ENCODE measurements at regions not wholly inside any gene's neighbourhood (a gene's known extent, or its start where the extent isn't known, plus 50 kb on each side); places are given as distances from the start of the nearest gene placed in this dataset.

- no peaks in the 10 kb centered on the region for H3K27me3 Mint-ChIP-seq
- peaks cover 5% of the 10 kb centered on the region for H3K9me3 Mint-ChIP-seq
- POLR2A ChIA-PET = no interaction called here
- DNase-seq = no peak
- intact Hi-C loops (cut with micrococcal nuclease) = no loop called here
- H3K4me3 Mint-ChIP-seq = no peak overlapping the region
- no peak overlapping the region for H3K27ac Mint-ChIP-seq
- no peaks in the 10 kb centered on the region for H3K4me1 Mint-ChIP-seq (ENCODE audit: low read depth)
- no peaks in the 10 kb centered on the region for H3K36me3 Mint-ChIP-seq
- CTCF ChIA-PET = no interaction called here
Measured at GRCh38 chr17:34874478-34874877, 86.8 kb downstream of the CCT6B start.

GRCh38 chr17:34872640-34873039, 88.6 kb downstream of the CCT6B start:
- ChIA-PET POLR2A (no interaction called here), CTCF (interaction anchor here (0.6 kb wide), 1 partner anchor 235 kb away, joined by 3 read pairs; no protein-coding TSS in a partner anchor)
- peaks cover 16% of the 10 kb centered on the region for H3K9me3 Mint-ChIP-seq
- no peaks in the 10 kb centered on the region for H3K36me3 Mint-ChIP-seq
- no peak overlapping the region for H3K4me3 Mint-ChIP-seq
- H3K4me1 Mint-ChIP-seq (ENCODE audit: low read depth) = peaks cover 3% of the 10 kb centered on the region
- H3K27ac Mint-ChIP-seq = no peak overlapping the region
- no peaks in the 10 kb centered on the region for H3K27me3 Mint-ChIP-seq
- no peak for DNase-seq
- intact Hi-C loops (cut with micrococcal nuclease) = no loop called here

- Mint-ChIP-seq H3K4me1 (ENCODE audit: low read depth) (peaks cover 3% of the 10 kb centered on the region), H3K36me3 (no peaks in the 10 kb centered on the region)
- CTCF ChIA-PET = interaction anchor here (1.2 kb wide), 1 partner anchor 193 kb away, joined by 3 read pairs; no protein-coding TSS in a partner anchor
Measured at GRCh38 chr17:34869641-34870040, 91.6 kb downstream of the CCT6B start.

GRCh38 chr17:34865716-34866115, 95.5 kb downstream of the CCT6B start:
- CTCF ChIA-PET = no interaction called here

More at GRCh38 chr17:34869641-34870040, 91.6 kb downstream of the CCT6B start:
- intact Hi-C loops (cut with micrococcal nuclease) = no loop called here
- Mint-ChIP-seq H3K27me3 (no peaks in the 10 kb centered on the region), H3K4me3 (no peak overlapping the region), H3K27ac (no peak overlapping the region), H3K9me3 (peaks cover 16% of the 10 kb centered on the region)
- POLR2A ChIA-PET = no interaction called here
- DNase-seq = no peak

GRCh38 chr17:34862384-34862783, 98.9 kb downstream of the CCT6B start:
- intact Hi-C loops (cut with micrococcal nuclease) = no loop called here
- no peak for DNase-seq
- peaks cover 9% of the 10 kb centered on the region for H3K27me3 Mint-ChIP-seq
- H3K27ac Mint-ChIP-seq = no peak overlapping the region
- CTCF ChIA-PET = no interaction called here
- POLR2A ChIA-PET = no interaction called here
- H3K9me3 Mint-ChIP-seq = no peaks in the 10 kb centered on the region
- H3K36me3 Mint-ChIP-seq = no peaks in the 10 kb centered on the region
- H3K4me1 Mint-ChIP-seq (ENCODE audit: low read depth) = peaks cover 21% of the 10 kb centered on the region
- H3K4me3 Mint-ChIP-seq = no peak overlapping the region

More at GRCh38 chr17:34865716-34866115, 95.5 kb downstream of the CCT6B start:
- Mint-ChIP-seq H3K27me3 (no peaks in the 10 kb centered on the region), H3K36me3 (no peaks in the 10 kb centered on the region), H3K4me1 (ENCODE audit: low read depth) (peaks cover 3% of the 10 kb centered on the region), H3K9me3 (peaks cover 12% of the 10 kb centered on the region), H3K27ac (no peak overlapping the region), H3K4me3 (no peak overlapping the region)
- no peak for DNase-seq
- POLR2A ChIA-PET = no interaction called here
- intact Hi-C loops (cut with micrococcal nuclease) = no loop called here

GRCh38 chr17:34861864-34862263, 99.4 kb downstream of the CCT6B start:
- Mint-ChIP-seq H3K4me3 (no peak overlapping the region), H3K4me1 (ENCODE audit: low read depth) (peaks cover 21% of the 10 kb centered on the region), H3K27ac (no peak overlapping the region), H3K9me3 (no peaks in the 10 kb centered on the region), H3K27me3 (peaks cover 9% of the 10 kb centered on the region), H3K36me3 (no peaks in the 10 kb centered on the region)
- intact Hi-C loops (cut with micrococcal nuclease) = loop anchor here (2.0 kb wide), 1 partner anchor 17 kb away; no protein-coding TSS in a partner anchor
- ChIA-PET POLR2A (no interaction called here), CTCF (no interaction called here)
- no peak for DNase-seq

GRCh38 chr17:34859652-34860051, 101.6 kb downstream of the CCT6B start:
- ChIA-PET CTCF (interaction anchor here (1.0 kb wide), 1 partner anchor 222 kb away, joined by 3 read pairs; no protein-coding TSS in a partner anchor), POLR2A (no interaction called here)
- DNase-seq = peak; percentile 24
- no peaks in the 10 kb centered on the region for H3K36me3 Mint-ChIP-seq
- no peak overlapping the region for H3K4me3 Mint-ChIP-seq
- intact Hi-C loops (cut with micrococcal nuclease) = loop anchor here (2.0 kb wide), 1 partner anchor 15 kb away; no protein-coding TSS in a partner anchor
- H3K9me3 Mint-ChIP-seq = no peaks in the 10 kb centered on the region
- peaks cover 9% of the 10 kb centered on the region for H3K27me3 Mint-ChIP-seq
- peaks cover 21% of the 10 kb centered on the region for H3K4me1 Mint-ChIP-seq (ENCODE audit: low read depth)
- H3K27ac Mint-ChIP-seq = no peak overlapping the region

GRCh38 chr17:34858591-34859565, 102.4 kb downstream of the CCT6B start:
- intact Hi-C loops (cut with micrococcal nuclease) = no loop called here
- peak; percentile 32 for DNase-seq
- CTCF ChIA-PET = no interaction called here
- H3K36me3 Mint-ChIP-seq = no peaks in the 10 kb centered on the region
- no peak overlapping the region for H3K4me3 Mint-ChIP-seq
- H3K27me3 Mint-ChIP-seq = peaks cover 9% of the 10 kb centered on the region
- H3K9me3 Mint-ChIP-seq = no peaks in the 10 kb centered on the region
- H3K27ac Mint-ChIP-seq = peak overlapping the region; percentile 30
- H3K4me1 Mint-ChIP-seq (ENCODE audit: low read depth) = peaks cover 21% of the 10 kb centered on the region
- POLR2A ChIA-PET = no interaction called here

- intact Hi-C loops (cut with micrococcal nuclease) = no loop called here
- no peaks in the 10 kb centered on the region for H3K36me3 Mint-ChIP-seq
- no peak overlapping the region for H3K4me3 Mint-ChIP-seq
- H3K27ac Mint-ChIP-seq = no peak overlapping the region
- POLR2A ChIA-PET = no interaction called here
- peaks cover 3% of the 10 kb centered on the region for H3K27me3 Mint-ChIP-seq
- H3K9me3 Mint-ChIP-seq = no peaks in the 10 kb centered on the region
- peaks cover 6% of the 10 kb centered on the region for H3K4me1 Mint-ChIP-seq (ENCODE audit: low read depth)
- CTCF ChIA-PET = no interaction called here
- no peak for DNase-seq
Measured at GRCh38 chr17:34853924-34854323, 107.3 kb downstream of the CCT6B start.

GRCh38 chr17:34852614-34853013, 108.6 kb downstream of the CCT6B start:
- ChIA-PET POLR2A (no interaction called here), CTCF (interaction anchor here (0.6 to 1.4 kb wide), 2 partner anchors 17 to 266 kb away, joined by 3 read pairs; no protein-coding TSS in a partner anchor)
- DNase-seq = no peak
- H3K27ac Mint-ChIP-seq = no peak overlapping the region
- intact Hi-C loops (cut with micrococcal nuclease) = no loop called here
- no peaks in the 10 kb centered on the region for H3K4me1 Mint-ChIP-seq (ENCODE audit: low read depth)
- no peaks in the 10 kb centered on the region for H3K36me3 Mint-ChIP-seq
- no peaks in the 10 kb centered on the region for H3K9me3 Mint-ChIP-seq
- H3K27me3 Mint-ChIP-seq = no peaks in the 10 kb centered on the region
- H3K4me3 Mint-ChIP-seq = no peak overlapping the region

- ChIA-PET POLR2A (no interaction called here), CTCF (interaction anchor here (0.7 to 1.4 kb wide), 2 partner anchors 161 to 266 kb away, joined by 3 read pairs; no protein-coding TSS in a partner anchor)
- H3K27me3 Mint-ChIP-seq = no peaks in the 10 kb centered on the region
- DNase-seq = no peak
- no peak overlapping the region for H3K27ac Mint-ChIP-seq
- H3K4me3 Mint-ChIP-seq = no peak overlapping the region
- H3K9me3 Mint-ChIP-seq = no peaks in the 10 kb centered on the region
- no peaks in the 10 kb centered on the region for H3K4me1 Mint-ChIP-seq (ENCODE audit: low read depth)
- H3K36me3 Mint-ChIP-seq = no peaks in the 10 kb centered on the region
- intact Hi-C loops (cut with micrococcal nuclease) = no loop called here
Measured at GRCh38 chr17:34851961-34852540, 109.2 kb downstream of the CCT6B start.

- POLR2A ChIA-PET = no interaction called here
Measured at GRCh38 chr17:34850964-34851363, 110.3 kb downstream of the CCT6B start.

More at GRCh38 chr17:34850964-34851363, 110.3 kb downstream of the CCT6B start:
- no peaks in the 10 kb centered on the region for H3K27me3 Mint-ChIP-seq
- no peak overlapping the region for H3K27ac Mint-ChIP-seq
- intact Hi-C loops (cut with micrococcal nuclease) = no loop called here
- no peak overlapping the region for H3K4me3 Mint-ChIP-seq
- no peaks in the 10 kb centered on the region for H3K9me3 Mint-ChIP-seq
- H3K4me1 Mint-ChIP-seq (ENCODE audit: low read depth) = no peaks in the 10 kb centered on the region
- H3K36me3 Mint-ChIP-seq = no peaks in the 10 kb centered on the region
- CTCF ChIA-PET = no interaction called here
- no peak for DNase-seq

Measured in activated CD4-positive, alpha-beta memory T cell treated with anti-CD3 and anti-CD28 coated beads for 36 hours (primary cell).